OCI-LY3 (cell line): ENCODE measurements at regions not wholly inside any gene's neighbourhood (a gene's known extent, or its start where the extent isn't known, plus 50 kb on each side); places are given as distances from the start of the nearest gene placed in this dataset.
A peak's percentile ranks its signal among the peaks of the same experiment; 100 is the strongest.
"Not testable (repeated sequence)": the region's sequence is repeated elsewhere in the genome, so short reads cannot be mapped to it uniquely, and the experiment has no call there.

ENCODE experiments used
- H2AFZ ChIP-seq: fragments of 200-600, 300-600 bp; shearing (Covaris generic); 2 replicates; pipeline ENCODE4 v1.6.0; 2014; ENCODE audit warnings: antibody characterized with exemption, low read depth, low read length
- H3K27ac ChIP-seq: fragments of 200-600, 300-600 bp; sonication (generic); 2 replicates; pipeline ENCODE4 v1.5.1; 2014; ENCODE audit warnings: mild to moderate bottlenecking, low read length, moderate library complexity, mixed read lengths
- H3K27me3 ChIP-seq: fragments of 200-600, 300-600 bp; sonication (generic); 2 replicates; pipeline ENCODE4 v1.6.1; 2014; ENCODE audit warnings: low read depth, low read length, mixed read lengths
- H3K36me3 ChIP-seq: fragments of 200-600, 300-600 bp; sonication (generic); replicated peaks from 2 replicates; pipeline ENCODE3; 2014; ENCODE audit warnings: low read depth, low read length, mixed read lengths
- H3K4me1 ChIP-seq: fragments of 300-600, 200-600 bp; sonication (generic); 2 replicates; pipeline ENCODE4 v1.6.1; 2014; ENCODE audit warnings: low read length, mixed read lengths
- H3K4me2 ChIP-seq: fragments of 200-600, 300-600 bp; sonication (generic); 2 replicates; pipeline ENCODE4 v1.6.1; 2014; ENCODE audit warnings: low read length, mixed read lengths
- H3K4me3 ChIP-seq: fragments of 300-600, 200-600 bp; sonication (generic); 2 replicates; pipeline ENCODE4 v1.5.1; 2014; ENCODE audit warnings: antibody characterized with exemption, mild to moderate bottlenecking, low read length, moderate library complexity
- H3K79me2 ChIP-seq: fragments of 300-600, 200-600 bp; shearing (Covaris generic); 2 replicates; pipeline ENCODE4 v1.6.1; 2014; ENCODE audit warnings: mild to moderate bottlenecking, low read length, mixed read lengths
- H3K9ac ChIP-seq: fragments of 300-600, 200-600 bp; shearing (Covaris generic); 2 replicates; pipeline ENCODE4 v1.6.0; 2014; ENCODE audit warnings: mild to moderate bottlenecking, low read length, moderate library complexity
- H3K9me3 ChIP-seq: fragments of 200-600, 300-600 bp; shearing (Covaris generic); 2 replicates; pipeline ENCODE4 v1.6.1; 2014; ENCODE audit warnings: low read length, mixed read lengths; ENCODE audit not compliant: insufficient read depth
- H4K20me1 ChIP-seq: fragments of 200-600, 300-600 bp; sonication (generic); 2 replicates; pipeline ENCODE4 v1.6.1; 2016; ENCODE audit warnings: low read length, mixed read lengths; ENCODE audit not compliant: insufficient read depth

DNA sequence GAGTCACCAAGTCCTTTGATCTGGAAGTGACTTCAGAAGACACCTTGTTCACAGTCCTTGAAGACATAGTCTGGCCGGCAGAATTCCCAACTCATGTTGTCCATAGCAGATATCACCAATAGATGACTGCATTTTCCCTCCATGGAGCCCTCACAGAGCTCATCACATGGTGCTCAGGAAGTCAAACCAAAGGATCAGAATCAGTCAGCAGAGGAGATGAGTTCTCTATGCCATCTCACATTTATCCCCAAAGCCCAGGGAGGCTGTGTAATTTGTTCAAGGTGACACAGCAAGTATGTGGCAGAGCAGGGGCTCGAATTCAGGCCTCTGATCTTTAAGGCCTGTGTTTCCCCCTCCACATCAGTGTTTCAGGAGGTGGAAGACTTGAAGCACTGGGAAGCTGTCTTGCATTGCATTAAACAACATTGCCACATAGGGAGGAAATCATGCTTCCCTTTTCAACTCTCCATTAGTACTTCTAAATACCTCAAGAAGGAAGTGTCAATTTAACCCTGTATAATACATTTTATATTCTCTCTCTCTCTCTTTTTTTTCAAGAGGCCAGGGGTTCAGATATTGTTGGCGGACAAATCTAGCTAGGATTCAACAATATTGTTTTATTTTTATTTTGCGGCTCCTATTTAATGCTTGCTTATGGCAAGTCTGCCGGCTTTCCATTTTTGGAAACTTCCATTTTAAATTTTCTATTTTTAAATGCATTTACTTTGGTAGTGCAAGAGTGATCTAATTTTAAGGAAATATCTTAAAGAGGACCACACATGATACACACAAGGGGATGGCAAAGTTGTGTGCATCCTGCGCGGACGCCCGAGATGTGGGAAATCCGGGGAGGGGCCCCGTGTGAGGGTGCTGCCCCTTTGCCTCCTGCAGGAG, 61.9 kb downstream of the NPIPB5 start:
- H2AFZ ChIP-seq, H4K20me1 ChIP-seq, H3K4me3 ChIP-seq, H3K27me3 ChIP-seq, H3K36me3 ChIP-seq, H3K9ac ChIP-seq, H3K9me3 ChIP-seq, H3K27ac ChIP-seq, H3K4me1 ChIP-seq, H3K79me2 ChIP-seq: not testable (repeated sequence)
- peak overlapping the region; percentile 30 for H3K4me2 ChIP-seq

DNA sequence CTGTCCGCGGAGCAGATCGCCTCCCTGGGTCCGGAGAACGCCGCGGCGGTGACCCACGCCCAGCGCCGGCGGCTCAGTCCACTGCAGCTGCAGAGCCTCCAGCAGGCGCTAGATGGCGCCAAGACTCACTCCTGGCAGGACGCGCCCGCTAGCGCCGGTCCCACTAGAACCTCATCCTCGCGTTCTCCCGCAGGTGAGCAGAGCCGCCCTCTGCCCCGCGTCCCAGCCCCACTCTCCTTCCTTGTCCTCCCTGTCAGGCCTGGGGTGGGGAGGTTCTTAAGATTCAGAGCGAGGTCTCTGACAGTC, 62.5 kb downstream of the NPIPB5 start:
- not testable (repeated sequence) for H3K4me1 ChIP-seq, H2AFZ ChIP-seq, H3K36me3 ChIP-seq, H4K20me1 ChIP-seq, H3K79me2 ChIP-seq, H3K4me2 ChIP-seq, H3K9me3 ChIP-seq, H3K27me3 ChIP-seq, H3K27ac ChIP-seq, H3K4me3 ChIP-seq, H3K9ac ChIP-seq

DNA sequence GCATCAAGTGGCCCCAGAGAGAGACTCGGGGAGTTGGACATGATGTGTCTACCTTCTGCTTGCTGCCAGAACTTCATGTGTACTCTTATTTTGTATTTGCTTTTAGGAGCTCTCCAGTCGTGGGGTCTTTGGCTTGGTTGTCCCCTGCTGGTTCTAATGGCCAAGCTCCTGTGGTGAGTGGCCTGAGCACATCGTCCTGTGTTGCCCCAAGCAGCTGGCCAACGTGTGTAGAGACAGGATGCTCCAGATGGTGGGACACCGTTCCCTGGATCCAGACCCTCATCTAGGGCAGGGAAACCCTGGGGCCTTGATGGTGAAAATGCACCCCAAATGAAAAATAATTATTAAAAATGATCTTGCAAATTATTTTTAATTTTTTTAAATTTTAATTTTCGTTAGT, 65.8 kb downstream of the NPIPB5 start:
- not testable (repeated sequence) for H4K20me1 ChIP-seq, H3K27me3 ChIP-seq, H3K27ac ChIP-seq, H3K9ac ChIP-seq, H3K4me1 ChIP-seq, H3K79me2 ChIP-seq, H3K4me3 ChIP-seq, H3K9me3 ChIP-seq, H3K36me3 ChIP-seq, H3K4me2 ChIP-seq, H2AFZ ChIP-seq

DNA sequence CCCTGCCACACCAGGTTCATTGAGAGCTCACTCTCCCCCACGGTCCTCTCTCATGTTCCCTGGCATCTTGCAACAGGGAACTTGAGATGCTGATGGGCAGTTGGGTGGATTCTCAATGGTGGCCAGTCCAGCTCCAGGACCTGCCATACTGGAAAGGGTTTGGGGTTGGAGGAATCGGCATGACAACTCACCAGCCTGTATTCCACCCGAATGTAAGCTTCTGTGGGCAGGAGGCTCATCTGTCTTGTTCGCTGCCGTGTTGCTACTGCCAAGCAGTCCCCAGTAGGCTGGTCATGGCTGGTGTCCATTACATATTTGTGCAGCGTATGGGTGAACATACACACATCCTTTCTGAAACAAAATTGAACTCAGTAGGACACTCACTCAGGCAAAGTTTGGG, 72.5 kb downstream of the NPIPB5 start:
- H2AFZ ChIP-seq, H3K27ac ChIP-seq, H4K20me1 ChIP-seq, H3K79me2 ChIP-seq, H3K4me3 ChIP-seq, H3K4me2 ChIP-seq, H3K27me3 ChIP-seq, H3K36me3 ChIP-seq, H3K4me1 ChIP-seq, H3K9me3 ChIP-seq, H3K9ac ChIP-seq: not testable (repeated sequence)

DNA sequence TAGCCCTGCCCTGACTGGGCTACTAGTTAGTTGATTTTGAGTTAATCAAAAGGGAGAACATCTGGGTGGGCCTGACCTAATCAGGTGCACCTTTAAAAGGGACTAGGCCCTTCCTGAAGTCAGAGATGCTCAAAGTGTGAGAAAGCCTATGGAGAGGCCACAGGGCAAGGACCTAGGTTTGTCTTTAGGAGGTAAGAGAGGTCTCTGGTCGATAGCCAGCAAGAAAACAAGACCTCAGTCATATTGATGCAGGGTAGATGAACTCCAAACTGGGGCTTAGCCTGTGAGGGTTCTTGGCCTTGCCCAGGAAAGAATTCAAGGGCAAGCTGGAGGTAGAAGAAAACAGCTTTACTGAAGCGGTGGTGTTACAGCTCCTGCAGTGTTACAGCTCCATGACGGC, 73.8 kb downstream of the NPIPB5 start:
- H3K27me3 ChIP-seq, H3K4me1 ChIP-seq, H3K4me3 ChIP-seq, H3K27ac ChIP-seq, H3K36me3 ChIP-seq, H4K20me1 ChIP-seq, H3K79me2 ChIP-seq, H3K9me3 ChIP-seq, H2AFZ ChIP-seq, H3K9ac ChIP-seq, H3K4me2 ChIP-seq: not testable (repeated sequence)

DNA sequence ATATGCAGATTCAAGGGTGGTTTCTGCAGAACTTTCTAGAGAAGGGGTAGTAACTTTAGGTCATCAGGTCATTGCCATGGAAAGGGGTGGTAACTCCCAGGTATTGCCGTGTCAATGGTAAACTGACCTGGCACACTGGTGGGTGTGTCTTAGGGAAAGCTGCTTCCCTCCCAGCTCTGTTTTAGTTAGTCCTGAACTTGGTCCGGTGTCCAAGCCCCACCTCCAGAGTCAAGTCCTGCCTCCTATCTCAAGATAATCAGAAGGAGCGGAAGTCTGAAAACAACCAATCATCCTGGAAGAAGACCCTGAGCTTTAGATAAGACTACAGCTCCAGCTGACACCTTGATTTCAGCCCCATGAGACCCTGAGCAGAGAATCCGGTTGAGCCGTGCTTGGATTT, 74.2 kb downstream of the NPIPB5 start:
- H3K27me3 ChIP-seq, H3K9ac ChIP-seq, H2AFZ ChIP-seq, H3K9me3 ChIP-seq, H3K4me3 ChIP-seq, H4K20me1 ChIP-seq, H3K79me2 ChIP-seq, H3K4me2 ChIP-seq, H3K27ac ChIP-seq, H3K4me1 ChIP-seq, H3K36me3 ChIP-seq: not testable (repeated sequence)

DNA sequence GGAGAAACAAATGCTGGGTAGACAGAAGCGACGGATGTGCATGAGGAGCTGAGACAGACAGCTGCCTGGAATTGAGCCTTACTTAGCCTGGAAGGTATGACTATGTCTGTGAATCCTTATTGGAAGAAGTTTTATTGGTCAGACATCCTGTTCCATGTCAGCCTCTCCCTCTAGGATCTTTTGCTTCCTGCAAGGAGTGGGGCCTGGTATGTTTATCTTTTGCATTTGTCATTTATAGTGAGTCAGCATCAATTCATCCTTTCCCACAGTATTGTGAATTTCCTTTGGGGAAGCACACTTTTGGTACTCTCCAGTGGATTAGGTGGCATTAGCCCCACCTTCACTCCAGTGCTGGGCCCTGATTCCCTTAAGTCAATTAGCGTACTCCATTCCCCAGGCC, 74.7 kb downstream of the NPIPB5 start:
- not testable (repeated sequence) for H3K9me3 ChIP-seq, H2AFZ ChIP-seq, H3K4me2 ChIP-seq, H3K79me2 ChIP-seq, H3K4me3 ChIP-seq, H3K36me3 ChIP-seq, H3K9ac ChIP-seq, H4K20me1 ChIP-seq, H3K4me1 ChIP-seq, H3K27me3 ChIP-seq, H3K27ac ChIP-seq

DNA sequence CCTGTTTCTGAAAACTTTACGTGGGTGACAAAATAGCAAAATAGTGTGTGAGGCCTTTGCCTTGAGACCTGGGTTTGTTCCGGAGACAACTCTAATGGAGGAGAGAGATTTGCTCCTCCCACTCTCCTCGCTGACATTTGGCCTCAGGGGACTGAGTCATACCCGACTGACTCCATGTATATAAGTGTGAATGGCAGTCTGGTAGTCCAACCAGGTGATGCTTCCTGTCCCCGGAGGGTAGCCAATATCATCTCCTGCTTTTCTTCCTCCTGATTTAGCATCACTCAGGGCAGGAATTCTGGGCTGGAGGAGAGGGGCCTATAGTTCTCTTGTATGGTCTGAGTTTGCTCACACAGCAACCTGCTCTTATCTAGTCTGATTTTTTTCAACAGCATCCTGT, 76.0 kb downstream of the NPIPB5 start:
- not testable (repeated sequence) for H3K27ac ChIP-seq, H3K36me3 ChIP-seq, H3K4me1 ChIP-seq, H2AFZ ChIP-seq, H3K4me2 ChIP-seq, H4K20me1 ChIP-seq, H3K27me3 ChIP-seq, H3K9ac ChIP-seq, H3K79me2 ChIP-seq, H3K4me3 ChIP-seq, H3K9me3 ChIP-seq

DNA sequence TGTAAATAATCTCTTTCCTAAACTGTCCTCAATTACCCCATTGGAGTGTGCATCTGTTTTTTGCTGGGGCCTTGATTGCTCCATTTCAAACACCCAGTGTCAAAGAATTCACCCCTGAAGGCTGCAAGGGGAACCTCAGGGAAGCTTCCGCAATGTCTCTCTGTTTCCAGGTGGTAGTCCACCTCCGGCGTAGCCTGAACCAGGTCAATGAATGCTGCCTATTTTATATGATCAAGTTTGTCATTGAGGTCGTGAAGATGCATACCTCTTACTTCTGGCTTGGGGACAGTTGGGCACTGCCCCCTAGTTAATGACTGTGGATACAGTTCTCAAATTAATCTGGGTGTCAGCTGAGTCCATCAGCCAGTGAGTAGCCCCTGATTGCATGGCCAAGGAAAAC, 79.1 kb downstream of the NPIPB5 start:
- H4K20me1 ChIP-seq, H3K9ac ChIP-seq, H3K79me2 ChIP-seq, H3K4me3 ChIP-seq, H3K4me1 ChIP-seq, H3K36me3 ChIP-seq, H3K9me3 ChIP-seq, H3K4me2 ChIP-seq, H2AFZ ChIP-seq, H3K27me3 ChIP-seq, H3K27ac ChIP-seq: not testable (repeated sequence)

DNA sequence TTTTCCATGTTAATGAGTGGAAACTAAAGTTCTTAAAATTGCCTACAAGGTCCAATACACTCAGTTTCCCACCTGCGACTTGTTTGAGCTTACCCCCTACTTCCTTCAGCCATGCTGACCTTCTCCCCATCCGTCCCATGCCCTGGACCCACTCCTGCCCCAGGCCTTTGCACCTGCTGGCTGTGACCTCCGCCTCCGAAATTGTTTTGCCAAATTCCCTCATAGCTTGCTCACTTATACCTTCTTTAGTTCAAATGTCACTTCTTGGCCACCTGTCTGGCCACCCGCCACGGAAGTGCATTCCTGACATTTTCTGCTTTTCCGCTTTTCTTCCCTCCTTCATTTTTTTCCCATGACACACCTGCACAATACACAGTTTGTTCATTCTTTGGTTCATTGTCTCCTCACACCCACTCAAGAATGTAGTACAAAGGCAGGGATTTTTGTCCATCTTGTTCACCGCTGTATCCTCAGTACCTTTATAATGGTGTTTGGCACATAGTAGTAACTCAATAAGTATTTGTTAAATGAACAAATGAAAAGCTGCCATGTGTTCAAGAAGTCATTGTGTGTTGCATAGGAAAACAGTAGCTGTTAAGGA, 85.9 kb downstream of the NPIPB5 start:
- not testable (repeated sequence) for H3K4me1 ChIP-seq, H3K27me3 ChIP-seq, H3K9ac ChIP-seq, H3K36me3 ChIP-seq, H4K20me1 ChIP-seq, H3K4me3 ChIP-seq, H3K9me3 ChIP-seq, H2AFZ ChIP-seq, H3K27ac ChIP-seq, H3K79me2 ChIP-seq, H3K4me2 ChIP-seq
